Epithelial cell of proximal tubule (primary cell): ENCODE measurements at regions not wholly inside any gene's neighbourhood (a gene's known extent, or its start where the extent isn't known, plus 50 kb on each side); places are given as distances from the start of the nearest gene placed in this dataset.
"Not testable (repeated sequence)": the region's sequence is repeated elsewhere in the genome, so short reads cannot be mapped to it uniquely, and the experiment has no call there.

Experiments
- DNase-seq: peaks from one replicate; pipeline ENCODE4 v3.0.0-alpha.2; 2011; ENCODE audit warnings: low read depth
- H3K4me3 ChIP-seq: 2 replicates; pipeline ENCODE4 v1.5.1; 2011; ENCODE audit warnings: low read depth, mild to moderate bottlenecking, low read length
- CTCF ChIP-seq: conservative IDR thresholded peaks from 2 replicates; pipeline ENCODE4 v1.5.1; 2012; ENCODE audit warnings: low read depth, mild to moderate bottlenecking, low read length

GRCh38 chr5:20307391-20307790, 319.4 kb upstream of the CDH18 start:
- TF ChIP-seq CTCF: no peak

GRCh38 chr5:20305463-20305862, 317.5 kb upstream of the CDH18 start:
- H3K4me3 ChIP-seq: no peak overlapping the region
- TF ChIP-seq CTCF: no peak
- DNase-seq: no peak

More at GRCh38 chr5:20307391-20307790, 319.4 kb upstream of the CDH18 start:
- no peak overlapping the region for H3K4me3 ChIP-seq
- no peak for DNase-seq

GRCh38 chr5:20304570-20304969, 316.6 kb upstream of the CDH18 start:
- not testable (repeated sequence) for DNase-seq, H3K4me3 ChIP-seq

- no peak overlapping the region for H3K4me3 ChIP-seq
- no peak for DNase-seq
- no peak for TF ChIP-seq CTCF
These were observed 312.1 kb upstream of the CDH18 start for GRCh38 chr5:20300110-20300509.

GRCh38 chr5:20294696-20295095, 306.7 kb upstream of the CDH18 start:
- no peak for TF ChIP-seq CTCF
- no peak overlapping the region for H3K4me3 ChIP-seq
- DNase-seq: no peak

GRCh38 chr5:20291766-20292165, 303.8 kb upstream of the CDH18 start:
- TF ChIP-seq CTCF: no peak
- no peak for DNase-seq
- H3K4me3 ChIP-seq: no peak overlapping the region

- H3K4me3 ChIP-seq: no peak overlapping the region
- DNase-seq: no peak
- TF ChIP-seq CTCF: no peak
These were observed 299.6 kb upstream of the CDH18 start for GRCh38 chr5:20287640-20288039.

- no peak for TF ChIP-seq CTCF
- peak; percentile 2 for DNase-seq
- no peak overlapping the region for H3K4me3 ChIP-seq
These were observed 298.5 kb upstream of the CDH18 start for GRCh38 chr5:20286512-20286911.
